Sigmoid colon (tissue), 4 donors: ENCODE measurements at regions not wholly inside any gene's neighbourhood (a gene's known extent, or its start where the extent isn't known, plus 50 kb on each side); places are given as distances from the start of the nearest gene placed in this dataset.

Source experiments
- EP300 ChIP-seq, 4 donors: sonication (generic); formaldehyde crosslinking; IDR thresholded peaks; one replicate each; pipeline ENCODE4 v1.6.1; 2017; ENCODE audit warnings: antibody characterized with exemption in 4 of 4
- POLR2A ChIP-seq, 2 donors: fragments of 450-650 bp; IDR thresholded peaks; one replicate each; pipeline ENCODE4 v1.6.1; 2016; ENCODE audit warnings: antibody characterized with exemption in 2 of 2, mild to moderate bottlenecking in 2 of 2, moderate library complexity in 2 of 2
- POLR2AphosphoS5 ChIP-seq, 4 donors: sonication (generic); formaldehyde crosslinking; IDR thresholded peaks; one replicate each; pipeline ENCODE4 v1.6.1; 2017; ENCODE audit warnings: antibody characterized with exemption in 4 of 4
- TF ChIP-seq, protein P1 (sequence below), 4 experiments: fragments of 450-650 bp in 3 of 4; fragments of 200-600 bp in 1 of 4; IDR thresholded peaks; one replicate each; pipeline ENCODE4 v1.5.1; 2016 to 2019; ENCODE audit warnings: antibody characterized with exemption in 4 of 4, mild to moderate bottlenecking in 3 of 4, moderate library complexity in 2 of 4

DNA sequence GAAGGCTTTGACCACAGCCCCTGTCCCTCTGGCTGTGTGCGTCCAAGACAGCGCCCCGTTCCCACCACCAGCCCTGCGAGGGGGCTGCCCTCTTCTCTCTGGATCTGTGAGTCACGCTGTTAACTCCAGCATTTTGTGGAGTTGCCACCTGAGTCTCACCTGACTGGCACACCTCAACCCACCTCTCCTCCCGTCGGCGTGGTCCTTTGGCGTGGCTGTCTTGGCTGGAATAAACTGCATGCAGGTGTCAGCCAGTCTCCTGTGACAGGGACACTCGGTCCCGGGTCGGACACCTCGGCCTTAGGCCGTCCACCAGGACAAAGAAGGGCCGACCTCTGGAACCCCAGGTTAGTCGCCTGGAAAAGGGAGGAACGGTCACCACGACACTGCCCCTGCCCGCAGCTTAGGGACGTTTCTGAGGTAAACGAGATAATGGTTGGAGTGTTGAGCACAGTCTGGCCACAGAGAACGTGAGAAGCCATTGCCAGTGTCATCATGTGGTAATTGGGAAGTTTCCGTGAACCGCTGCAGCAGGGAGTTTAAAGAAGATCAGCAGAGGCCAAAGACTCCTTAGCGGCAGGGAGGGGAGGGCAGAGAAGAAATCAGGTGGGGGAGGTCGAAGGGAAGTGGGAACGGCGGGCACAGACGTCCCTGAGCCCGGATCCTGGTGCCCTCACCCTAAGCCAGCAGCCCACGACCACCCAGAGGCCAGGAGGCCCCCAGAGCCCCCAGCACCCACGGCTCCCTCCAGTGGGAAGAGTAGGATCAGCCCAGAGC, 73.6 kb upstream of the FAM20C start:
- TF ChIP-seq, protein P1, sequence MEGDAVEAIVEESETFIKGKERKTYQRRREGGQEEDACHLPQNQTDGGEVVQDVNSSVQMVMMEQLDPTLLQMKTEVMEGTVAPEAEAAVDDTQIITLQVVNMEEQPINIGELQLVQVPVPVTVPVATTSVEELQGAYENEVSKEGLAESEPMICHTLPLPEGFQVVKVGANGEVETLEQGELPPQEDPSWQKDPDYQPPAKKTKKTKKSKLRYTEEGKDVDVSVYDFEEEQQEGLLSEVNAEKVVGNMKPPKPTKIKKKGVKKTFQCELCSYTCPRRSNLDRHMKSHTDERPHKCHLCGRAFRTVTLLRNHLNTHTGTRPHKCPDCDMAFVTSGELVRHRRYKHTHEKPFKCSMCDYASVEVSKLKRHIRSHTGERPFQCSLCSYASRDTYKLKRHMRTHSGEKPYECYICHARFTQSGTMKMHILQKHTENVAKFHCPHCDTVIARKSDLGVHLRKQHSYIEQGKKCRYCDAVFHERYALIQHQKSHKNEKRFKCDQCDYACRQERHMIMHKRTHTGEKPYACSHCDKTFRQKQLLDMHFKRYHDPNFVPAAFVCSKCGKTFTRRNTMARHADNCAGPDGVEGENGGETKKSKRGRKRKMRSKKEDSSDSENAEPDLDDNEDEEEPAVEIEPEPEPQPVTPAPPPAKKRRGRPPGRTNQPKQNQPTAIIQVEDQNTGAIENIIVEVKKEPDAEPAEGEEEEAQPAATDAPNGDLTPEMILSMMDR (IDR thresholded peaks at IDR 0.05): no peak
- TF ChIP-seq POLR2AphosphoS5 (IDR thresholded peaks at IDR 0.05): no peak
- TF ChIP-seq EP300 (IDR thresholded peaks at IDR 0.05): no peak
- TF ChIP-seq POLR2A (IDR thresholded peaks at IDR 0.05): no peak
